Lower leg skin (tissue), 3 donors: ENCODE measurements at regions not wholly inside any gene's neighbourhood (a gene's known extent, or its start where the extent isn't known, plus 50 kb on each side); places are given as distances from the start of the nearest gene placed in this dataset.

Source experiments
- POLR2A ChIP-seq, 2 donors: fragments of 450-650 bp; IDR thresholded peaks; one replicate each; pipeline ENCODE4 v1.6.1; 2016 to 2017; ENCODE audit warnings: antibody characterized with exemption in 2 of 2, mild to moderate bottlenecking in 1 of 2, moderate library complexity in 1 of 2
- TF ChIP-seq, protein P1 (sequence below), 3 donors: fragments of 450-650 bp; IDR thresholded peaks; one replicate each; pipeline ENCODE4 v1.5.1; 2016; ENCODE audit warnings: antibody characterized with exemption in 3 of 3, mild to moderate bottlenecking in 3 of 3, moderate library complexity in 2 of 3

DNA sequence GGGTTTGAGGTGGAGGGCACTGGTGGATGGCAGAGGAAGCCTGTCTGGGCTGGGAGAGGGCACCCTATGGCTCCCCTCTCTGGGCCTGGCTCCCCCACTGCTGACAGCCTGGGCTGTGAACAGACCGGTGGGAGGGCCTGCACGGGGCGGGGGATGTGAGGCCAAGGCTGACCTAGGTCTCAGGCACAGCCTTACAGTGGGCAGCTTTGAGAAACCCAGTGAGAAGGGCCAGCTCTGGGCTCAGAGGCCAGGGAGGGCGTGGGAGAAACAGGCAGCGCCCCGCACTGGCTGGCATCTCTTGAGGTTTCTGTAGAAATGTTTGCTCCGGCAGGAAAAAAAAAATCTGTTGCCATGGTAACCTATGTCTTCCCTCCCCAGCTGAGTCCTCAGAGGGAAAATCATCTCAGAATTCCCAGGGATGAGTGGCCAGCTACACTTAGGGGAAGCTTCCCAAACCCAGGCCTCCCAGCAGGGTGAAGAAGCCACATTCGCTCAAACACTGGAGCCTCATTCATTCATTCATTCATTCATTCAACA is 71.7 kb upstream of the TAF1B start:
- TF ChIP-seq, protein P1, sequence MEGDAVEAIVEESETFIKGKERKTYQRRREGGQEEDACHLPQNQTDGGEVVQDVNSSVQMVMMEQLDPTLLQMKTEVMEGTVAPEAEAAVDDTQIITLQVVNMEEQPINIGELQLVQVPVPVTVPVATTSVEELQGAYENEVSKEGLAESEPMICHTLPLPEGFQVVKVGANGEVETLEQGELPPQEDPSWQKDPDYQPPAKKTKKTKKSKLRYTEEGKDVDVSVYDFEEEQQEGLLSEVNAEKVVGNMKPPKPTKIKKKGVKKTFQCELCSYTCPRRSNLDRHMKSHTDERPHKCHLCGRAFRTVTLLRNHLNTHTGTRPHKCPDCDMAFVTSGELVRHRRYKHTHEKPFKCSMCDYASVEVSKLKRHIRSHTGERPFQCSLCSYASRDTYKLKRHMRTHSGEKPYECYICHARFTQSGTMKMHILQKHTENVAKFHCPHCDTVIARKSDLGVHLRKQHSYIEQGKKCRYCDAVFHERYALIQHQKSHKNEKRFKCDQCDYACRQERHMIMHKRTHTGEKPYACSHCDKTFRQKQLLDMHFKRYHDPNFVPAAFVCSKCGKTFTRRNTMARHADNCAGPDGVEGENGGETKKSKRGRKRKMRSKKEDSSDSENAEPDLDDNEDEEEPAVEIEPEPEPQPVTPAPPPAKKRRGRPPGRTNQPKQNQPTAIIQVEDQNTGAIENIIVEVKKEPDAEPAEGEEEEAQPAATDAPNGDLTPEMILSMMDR (IDR thresholded peaks at IDR 0.05): no peak
- TF ChIP-seq POLR2A (IDR thresholded peaks at IDR 0.05): no peak
